ENCODE measurements at regions not wholly inside any gene's neighbourhood (a gene's known extent, or its start where the extent isn't known, plus 50 kb on each side); places are given as distances from the start of the nearest gene placed in this dataset.

DNA sequence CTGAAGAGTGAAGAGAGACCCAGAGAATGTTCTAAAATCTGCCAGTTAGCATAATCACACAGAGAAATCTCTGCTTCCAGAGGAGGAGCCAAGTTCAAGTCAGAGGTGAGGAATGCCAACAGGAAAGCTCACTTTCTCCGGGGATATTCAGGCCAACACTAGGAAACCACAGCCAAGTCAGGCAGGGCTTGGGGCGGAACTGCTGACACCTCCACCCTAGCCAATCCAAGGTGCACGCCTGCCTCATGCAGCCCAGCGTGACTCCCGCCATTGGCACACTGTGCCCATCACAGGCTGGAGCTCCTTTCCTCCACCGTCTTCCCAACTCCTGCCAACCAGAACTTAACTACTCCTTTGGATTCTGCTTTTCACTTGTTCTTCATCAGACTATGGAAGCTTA lies 374.3 kb upstream of the CCDC196 start:
- no peak for DNase-seq (ENCODE audit: low read depth, low spot score)

DNA sequence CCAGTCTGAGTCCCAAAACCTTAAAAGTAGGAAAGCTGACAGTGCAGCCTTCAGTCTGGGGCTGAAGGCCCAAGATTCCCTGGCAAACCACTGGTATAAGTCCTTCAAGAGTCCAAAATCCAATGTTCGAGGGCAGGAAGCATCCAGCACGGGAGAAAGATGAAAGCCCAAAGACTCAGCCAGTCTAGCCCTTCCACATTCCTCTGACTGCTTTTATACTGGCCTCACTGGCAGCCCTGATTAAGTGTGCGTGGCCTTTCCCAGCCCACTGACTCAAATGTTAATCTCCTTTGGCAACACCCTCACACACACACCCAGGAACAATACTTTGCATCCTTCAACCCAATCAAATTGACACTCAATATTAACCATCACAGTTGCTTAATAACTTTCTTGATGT lies 372.1 kb upstream of the CCDC196 start:
- DNase-seq (ENCODE audit: low read depth, low spot score), result no peak

DNA sequence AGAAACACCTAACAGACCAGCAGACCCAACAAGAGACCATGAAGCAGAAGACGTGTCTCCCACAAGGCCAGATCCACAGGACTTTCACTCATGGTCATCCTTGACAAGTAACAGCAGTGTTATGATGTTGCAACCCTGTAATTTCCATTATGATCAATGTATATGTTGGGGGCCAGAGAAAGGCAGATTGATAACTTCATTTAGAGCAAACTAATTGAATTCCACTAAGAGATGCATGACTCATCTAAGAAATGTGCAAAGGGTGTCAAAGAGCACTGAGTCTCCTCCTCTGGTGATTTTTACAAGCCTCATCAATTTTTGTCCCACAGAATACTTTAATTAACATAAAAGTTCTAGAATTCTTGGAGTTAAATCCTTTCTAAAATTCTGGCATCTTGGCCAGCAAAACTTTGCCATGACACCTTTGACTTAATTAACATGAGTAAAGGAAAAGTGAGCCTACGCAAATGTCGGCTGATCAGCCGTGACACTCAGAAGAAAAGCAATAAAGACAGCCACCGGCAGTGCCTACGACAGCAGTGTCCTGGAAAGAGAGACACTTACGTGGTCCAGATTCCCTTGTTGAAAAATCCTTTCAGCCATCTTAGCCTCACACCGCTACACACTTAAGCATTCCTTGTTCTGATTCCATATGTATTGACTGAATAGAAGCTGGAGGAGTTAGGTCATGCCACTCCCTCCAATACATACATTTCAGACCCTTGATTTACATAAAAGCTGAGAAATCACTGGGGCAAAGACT lies 370.2 kb upstream of the CCDC196 start:
- no peak for DNase-seq (ENCODE audit: low read depth, low spot score)

DNA sequence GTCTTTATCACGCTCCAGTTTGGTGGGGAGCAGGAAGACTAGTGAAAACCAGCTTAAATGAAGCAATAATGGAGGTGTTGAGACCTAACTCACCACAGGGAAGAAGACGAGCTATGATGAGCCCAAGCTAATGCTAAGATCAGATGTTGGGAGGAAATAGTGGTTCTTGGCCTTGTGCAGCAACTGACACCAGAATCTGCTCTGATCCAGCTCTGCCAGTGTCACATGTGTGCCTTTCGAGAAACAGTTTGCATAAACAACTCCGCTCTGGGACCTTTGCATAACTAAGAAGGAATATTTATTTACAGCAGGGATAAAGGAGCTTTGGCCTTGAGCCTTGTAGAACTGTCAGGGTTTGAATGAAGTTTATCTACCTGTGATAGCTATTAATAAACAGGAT lies 369.4 kb upstream of the CCDC196 start:
- DNase-seq (ENCODE audit: low read depth, low spot score), result no peak

DNA sequence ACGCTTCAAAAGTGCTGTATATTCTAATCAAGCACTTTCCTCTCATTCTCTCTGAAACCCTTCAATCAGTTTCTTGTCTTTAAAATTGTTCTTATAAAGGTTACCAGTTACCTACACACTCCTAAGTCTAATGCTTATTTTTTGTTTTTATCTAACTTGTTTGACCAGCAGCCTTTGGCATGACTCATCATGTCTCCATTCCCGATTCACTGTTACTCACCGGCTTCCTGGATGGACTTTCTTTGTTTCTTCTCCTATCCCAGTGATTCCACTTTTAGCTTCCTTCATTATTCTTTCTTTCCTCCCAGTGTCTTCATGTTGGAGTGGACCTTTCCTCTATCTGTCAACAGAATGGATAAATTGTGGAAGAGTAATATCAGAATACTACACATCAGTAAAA lies 368.6 kb upstream of the CCDC196 start:
- no peak for DNase-seq (ENCODE audit: low read depth, low spot score)

DNA sequence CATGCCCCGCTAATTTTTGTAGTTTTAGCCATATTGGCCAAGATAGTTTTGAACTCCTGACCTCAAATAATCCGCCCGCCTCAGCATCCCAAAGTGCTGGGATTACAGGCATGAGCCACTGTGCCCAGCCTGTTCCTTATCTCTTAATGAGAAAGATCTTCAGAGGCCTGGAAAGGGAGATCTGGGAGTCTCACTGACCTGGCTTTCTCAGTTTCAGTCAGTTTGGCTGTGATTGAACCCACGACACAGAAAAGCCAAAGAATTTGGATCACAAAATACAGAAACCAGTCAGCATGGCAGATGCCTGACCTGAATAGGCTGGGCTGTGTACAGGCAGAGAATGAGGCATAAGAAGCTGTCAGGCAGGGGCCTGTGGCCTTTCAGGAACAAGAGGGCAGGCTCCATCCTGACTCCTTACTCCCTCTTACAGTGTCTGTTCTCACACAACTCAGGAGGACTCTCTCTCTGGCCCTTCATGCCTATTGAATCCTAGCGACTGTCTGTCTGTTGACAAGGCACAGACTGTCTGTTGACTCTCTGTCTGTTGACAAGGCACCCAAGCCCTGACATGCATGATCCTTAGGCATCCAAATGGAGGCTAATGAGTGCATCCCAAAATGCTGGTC lies 366.5 kb upstream of the CCDC196 start:
- DNase-seq (ENCODE audit: low read depth, low spot score), result no peak

DNA sequence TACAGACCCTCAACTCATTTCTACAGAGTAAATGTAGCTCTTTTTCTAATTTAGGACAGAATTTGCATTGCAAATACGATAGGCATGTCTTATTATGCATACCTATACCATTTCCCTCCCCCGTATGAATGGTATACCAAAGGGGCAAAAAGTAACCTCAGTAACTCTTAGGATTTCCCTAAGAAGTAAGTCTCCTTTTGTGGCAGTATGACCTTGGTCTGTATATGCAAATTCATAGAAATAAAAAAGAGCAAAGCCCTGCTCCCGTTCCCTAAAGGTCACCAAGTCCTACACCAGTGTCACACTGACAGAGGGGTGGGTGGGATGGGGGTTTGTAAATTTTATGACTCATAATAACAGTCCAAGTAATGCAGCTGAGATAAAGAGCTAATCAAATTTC lies 365.8 kb upstream of the CCDC196 start:
- no peak for DNase-seq (ENCODE audit: low read depth, low spot score)

DNA sequence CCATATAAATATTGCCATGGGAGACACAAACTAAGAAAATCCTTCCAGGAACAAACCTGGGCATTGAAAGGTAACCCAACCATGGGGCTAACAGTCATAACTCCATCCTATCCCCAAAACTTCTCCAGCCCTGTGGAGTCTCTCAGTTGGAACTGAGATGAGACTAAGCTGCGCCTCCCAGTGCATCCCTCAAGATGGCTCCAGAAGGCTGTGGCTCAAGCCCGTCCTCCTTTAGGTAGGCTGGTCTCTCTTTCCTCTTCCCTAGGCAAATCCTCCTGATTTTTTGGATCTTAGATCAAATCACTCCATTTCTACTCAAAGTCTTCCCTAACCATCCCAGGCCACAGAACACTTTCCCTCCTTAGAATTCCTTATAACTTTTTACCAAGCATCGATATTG lies 364.3 kb upstream of the CCDC196 start:
- DNase-seq (ENCODE audit: low read depth, low spot score), result no peak

DNA sequence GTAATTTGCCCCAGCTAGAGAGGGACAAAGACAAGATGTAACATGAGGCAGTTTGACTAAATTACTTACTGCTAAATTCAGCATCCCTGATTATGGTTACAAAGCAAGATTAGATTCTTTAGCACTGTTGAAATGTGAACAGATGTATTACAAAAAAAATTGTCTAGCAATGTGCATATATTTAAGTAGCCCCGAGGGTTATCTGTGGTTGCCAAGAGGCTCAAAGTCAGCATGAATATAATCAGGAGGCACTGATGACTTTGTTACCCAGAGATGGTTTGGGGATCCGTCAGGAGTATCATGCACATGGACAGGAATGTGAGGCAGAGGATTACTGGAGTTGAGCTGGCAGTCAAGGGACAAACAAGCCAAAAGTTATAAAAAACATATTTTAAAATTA lies 356.9 kb upstream of the CCDC196 start:
- DNase-seq (ENCODE audit: low read depth, low spot score), result no peak

DNA sequence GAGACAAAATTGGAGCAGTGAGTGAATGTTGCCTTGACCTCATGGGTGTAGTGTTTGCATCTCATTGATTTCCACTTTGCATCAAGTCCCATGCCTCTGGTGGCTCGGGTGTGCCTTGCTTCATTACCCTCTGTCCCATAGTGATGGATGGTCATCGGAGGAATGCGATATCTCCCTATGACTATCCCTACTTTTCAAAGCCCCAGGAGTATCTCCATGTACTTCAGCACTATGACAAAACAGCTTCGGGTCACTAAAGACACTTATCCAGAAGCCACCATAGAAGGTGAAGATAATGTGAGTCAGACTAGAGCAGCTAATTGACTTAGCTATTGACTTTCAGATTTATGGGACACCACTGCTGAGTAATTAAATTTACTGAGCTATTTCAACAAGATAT lies 355.1 kb upstream of the CCDC196 start:
- no peak for DNase-seq (ENCODE audit: low read depth, low spot score)

DNA sequence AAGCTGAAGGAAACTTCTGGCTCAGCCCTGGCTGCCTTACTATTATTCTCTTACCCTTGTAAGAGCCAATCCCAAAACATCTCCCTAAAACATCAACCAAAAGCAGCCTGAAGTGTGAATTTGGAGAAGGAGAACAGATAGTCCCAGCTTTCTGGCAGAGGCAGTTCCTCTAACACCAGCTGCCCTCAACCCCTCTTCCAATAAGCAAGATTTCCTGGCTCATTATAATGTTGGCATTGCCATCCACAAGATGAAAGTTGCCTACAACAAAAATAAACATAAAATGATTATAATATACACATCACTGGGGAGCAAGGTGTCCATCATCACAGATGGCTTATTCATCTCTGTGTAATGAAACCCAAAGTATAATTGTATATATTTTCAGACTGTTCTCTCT lies 352.5 kb upstream of the CCDC196 start:
- no peak for DNase-seq (ENCODE audit: low read depth, low spot score)

DNA sequence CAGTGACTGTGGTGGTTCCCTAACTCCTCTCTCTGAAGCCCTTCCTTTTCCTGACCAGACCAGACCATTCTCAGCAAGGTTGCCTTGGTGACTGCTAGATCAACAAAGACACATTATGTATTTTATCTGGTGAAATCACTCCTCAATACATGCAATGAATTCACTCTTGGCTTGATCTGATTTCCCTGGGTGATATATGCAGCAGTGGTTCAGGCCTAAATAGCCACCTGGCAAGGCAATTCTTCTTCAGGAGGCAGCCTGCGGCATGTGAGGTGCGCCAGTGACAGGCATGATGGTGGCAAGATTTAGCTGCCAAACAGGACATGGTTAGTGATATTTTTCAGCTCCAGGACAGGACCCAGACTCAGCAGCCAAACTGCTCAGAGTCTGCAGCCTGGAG lies 350.3 kb upstream of the CCDC196 start:
- DNase-seq (ENCODE audit: low read depth, low spot score), result no peak

DNA sequence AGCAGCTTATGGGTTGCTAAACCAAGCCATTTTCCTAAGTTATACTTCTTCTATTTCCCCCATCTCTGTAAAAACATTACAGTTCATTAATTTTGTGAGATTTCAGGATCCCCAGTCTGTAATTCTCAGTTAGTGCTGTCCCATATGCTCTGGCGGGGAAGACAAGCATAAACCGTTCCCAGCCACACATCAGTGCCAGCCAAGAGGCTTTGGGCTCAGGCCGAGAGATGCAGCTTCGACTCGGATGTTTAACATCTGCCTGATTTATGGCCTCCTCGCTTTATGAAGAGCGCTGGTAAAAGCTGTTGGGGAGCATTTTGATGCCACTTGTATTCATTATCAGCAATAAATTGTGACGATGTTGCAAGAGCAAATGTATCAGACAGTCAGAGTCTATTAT lies 349.1 kb upstream of the CCDC196 start:
- no peak for DNase-seq (ENCODE audit: low read depth, low spot score)

DNA sequence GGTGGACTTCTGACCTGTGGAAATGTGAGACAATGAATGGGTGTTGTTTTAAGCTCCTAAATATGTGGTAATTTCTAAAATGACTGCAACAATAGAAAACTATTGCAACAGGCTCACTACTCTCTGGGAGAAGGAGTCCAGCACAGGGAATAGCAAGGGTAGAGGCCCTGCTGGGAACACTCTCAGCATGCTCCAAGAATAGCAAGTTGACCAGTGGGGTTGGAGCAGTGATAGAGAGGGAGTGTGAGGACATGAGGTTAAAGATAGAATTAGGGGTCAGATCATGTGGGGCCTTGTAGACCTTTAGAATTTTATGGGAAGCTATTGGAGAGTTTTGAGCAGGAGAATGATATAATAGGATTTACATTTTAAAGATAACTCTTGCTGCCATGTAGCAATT lies 346.7 kb upstream of the CCDC196 start:
- DNase-seq (ENCODE audit: low read depth, low spot score), result no peak

DNA sequence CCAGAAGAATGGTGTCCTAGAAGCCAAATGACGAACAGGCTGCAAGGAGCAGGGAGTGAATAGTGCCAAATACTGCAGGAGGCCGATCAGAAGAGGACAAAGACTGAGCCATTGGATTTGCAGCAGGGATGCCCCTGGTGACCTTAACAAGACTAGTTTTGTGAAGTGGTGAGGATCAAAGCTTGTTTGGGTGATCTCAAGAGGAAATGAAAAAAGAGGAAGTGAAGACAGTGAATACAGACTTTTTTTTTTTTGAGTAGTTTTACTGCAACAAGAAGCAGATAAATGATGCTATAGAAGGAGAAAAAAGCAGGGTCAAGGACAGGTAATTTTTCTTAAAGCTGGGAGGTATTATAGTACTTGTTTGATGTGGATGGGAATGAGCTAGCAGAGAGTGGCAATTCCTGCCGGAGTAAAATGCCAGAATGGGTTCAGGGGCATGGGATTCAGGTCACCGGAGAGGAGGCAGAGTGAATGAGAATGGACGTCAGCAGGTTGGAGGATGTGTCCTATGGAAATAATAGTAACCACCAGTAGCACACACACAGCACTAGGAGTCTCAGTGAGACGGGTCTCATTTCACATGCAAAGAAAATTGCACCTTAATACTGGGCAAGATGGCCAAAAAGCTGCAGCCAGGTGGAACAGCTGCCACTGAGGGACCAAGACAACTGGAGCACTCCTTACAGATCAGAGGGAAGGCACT lies 345.8 kb upstream of the CCDC196 start:
- no peak for DNase-seq (ENCODE audit: low read depth, low spot score)

DNA sequence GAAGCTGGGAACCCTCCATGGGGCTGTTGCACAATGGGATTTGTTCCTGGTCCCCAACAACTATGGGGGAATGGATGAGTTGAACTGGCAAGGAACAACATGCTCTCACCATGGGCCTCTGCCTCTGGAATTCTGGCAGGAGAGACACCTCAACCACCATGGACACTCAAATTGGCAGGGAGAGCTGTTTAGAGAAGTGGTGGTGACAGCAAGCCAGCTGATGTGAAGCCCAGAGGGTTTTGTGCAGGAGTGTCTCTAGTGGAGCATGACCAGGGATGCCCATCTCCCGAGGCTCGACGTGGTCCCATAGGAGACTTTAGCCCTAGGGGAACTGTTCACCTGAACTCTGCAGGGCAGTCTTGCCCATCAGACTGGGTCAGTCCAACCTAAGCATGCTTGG lies 345.2 kb upstream of the CCDC196 start:
- no peak for DNase-seq (ENCODE audit: low read depth, low spot score)

DNA sequence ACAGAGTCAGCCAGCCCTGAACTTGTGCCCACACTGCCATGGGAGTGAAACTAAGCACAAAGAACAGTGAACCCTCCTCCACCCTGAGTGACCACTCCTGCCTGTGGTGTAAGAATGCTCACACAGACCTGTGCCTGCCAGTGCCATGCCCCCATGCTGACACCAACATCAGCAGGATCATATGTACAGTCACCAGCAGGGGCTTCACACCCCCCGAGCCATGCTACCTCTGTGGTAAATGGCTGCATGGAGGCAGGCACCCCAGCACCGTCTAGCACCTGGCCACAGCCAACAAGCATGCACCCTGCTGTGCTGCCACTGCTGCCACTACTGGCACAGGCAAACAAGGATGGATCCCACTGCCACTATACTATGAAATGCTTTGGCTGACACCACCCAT lies 344.4 kb upstream of the CCDC196 start:
- no peak for DNase-seq (ENCODE audit: low read depth, low spot score)

DNA sequence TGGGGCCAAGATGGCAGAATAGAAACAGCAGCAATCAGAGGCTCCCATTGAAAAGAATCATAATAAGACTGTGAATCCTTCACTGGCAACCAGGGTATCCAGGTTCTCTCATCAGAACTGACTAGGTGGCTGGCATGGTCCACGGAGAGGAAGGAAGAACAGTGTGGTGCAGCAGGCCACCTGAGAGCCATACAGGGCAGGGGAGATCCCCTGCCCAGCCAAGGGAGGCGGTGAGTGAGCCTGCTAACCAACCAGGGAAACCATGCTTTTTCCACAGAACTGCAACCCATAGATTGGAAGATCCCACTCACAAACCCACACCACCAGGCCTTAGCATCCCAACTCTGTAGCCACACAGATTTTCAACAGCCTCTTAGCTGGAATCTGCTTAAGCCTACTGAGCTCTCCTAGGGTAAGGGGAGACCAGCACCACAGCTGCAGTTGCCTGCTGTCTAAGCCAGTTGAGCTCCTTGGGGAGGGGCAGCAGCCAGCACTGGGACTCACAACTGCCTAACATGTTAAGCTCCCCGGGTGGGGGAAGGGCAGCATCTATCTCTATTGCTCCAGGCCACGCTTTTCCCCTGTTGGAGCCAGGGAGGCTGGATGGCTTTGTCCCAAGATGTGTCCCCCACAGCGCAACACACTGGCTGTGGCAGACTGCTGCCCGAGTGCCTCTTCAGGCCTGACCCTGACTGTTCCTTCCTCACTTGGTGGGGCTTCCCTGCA lies 342.6 kb upstream of the CCDC196 start:
- DNase-seq (ENCODE audit: low read depth, low spot score), result no peak

DNA sequence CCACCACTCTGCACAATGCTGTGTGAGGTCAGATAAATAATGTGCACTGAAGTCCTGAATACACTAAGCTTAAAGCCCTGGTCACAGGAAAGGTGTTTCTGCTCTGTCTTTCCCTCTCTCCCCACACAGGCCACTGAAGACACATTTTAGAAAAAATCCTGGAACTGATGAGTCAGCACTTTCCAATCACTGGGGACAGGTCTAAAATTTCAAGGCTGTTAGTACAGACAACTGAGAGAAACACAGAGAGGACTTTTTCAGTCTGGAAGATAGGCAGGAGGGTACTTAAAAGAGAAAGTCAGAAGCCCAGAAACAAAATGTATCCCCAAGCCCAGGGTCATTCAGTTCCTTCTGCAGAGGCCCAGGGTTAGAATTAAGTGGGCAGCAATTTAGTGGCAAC lies 333.9 kb upstream of the CCDC196 start:
- no peak for DNase-seq (ENCODE audit: low read depth, low spot score)

DNA sequence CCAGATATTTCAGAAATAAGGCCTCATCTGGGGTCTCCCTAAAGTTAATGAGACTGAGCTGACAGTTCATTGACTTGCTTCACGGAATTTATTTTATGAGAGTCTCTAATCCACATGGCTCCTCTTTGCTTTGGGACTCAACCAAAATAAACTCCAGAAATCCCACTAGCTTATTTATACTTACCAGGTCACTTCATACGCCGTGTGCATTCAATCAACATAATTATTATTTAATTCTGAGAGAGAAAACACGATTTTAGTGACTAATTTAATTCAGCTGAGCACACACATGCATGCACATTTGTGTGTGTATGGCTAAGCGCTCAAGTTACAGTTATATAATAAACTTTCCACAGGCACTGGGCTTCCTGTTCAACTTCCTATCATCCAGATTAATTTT lies 333.4 kb upstream of the CCDC196 start:
- no peak for DNase-seq (ENCODE audit: low read depth, low spot score)

DNA sequence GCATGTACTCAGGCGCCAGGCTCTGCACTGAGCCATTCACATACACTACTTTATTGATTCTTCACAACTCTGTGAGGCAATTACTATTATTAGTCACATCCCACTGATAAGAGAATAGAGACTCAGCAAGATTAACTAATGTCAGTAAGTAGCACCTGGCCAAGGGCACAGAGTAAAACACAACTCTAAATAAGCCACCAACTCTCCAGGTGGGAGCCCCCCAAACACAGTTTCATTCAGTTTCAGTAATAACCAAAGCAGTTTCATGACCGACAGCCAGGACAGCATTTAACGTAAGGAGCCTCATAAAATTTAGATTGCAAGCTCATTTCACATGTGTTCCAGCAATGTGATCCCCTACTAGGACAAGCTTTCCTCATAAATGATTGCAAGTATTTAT lies 323.1 kb upstream of the CCDC196 start:
- DNase-seq (ENCODE audit: low read depth, low spot score), result no peak

DNA sequence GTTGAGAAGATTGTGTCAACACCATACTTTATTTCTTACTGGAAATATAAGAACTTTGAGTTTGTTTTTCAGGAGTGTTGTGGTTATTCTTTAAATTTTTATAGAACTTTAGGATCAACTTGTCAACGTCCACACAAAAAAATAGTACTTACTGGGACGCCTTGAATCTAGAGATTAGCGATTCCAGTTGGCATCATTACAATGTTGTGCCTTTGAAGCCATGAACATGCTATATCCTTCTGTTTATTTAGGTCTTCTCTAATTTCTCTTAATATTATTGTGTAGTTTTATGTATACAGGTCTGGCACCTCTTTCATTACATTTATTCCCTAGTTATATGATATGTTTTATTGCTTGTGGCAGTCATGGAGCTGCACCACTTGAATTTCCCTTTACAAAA lies 320.8 kb upstream of the CCDC196 start:
- no peak for DNase-seq (ENCODE audit: low read depth, low spot score)

Data from activated naive CD8-positive, alpha-beta T cell treated with anti-CD3 and anti-CD28 coated beads, Interleukin-2, amount 50 U/mL, for 16 hours (primary cell).